GM21526 (cell line): ENCODE measurements at regions not wholly inside any gene's neighbourhood (a gene's known extent, or its start where the extent isn't known, plus 50 kb on each side); places are given as distances from the start of the nearest gene placed in this dataset.
"Not testable (repeated sequence)": the region's sequence is repeated elsewhere in the genome, so short reads cannot be mapped to it uniquely, and the experiment has no call there.

ENCODE experiments used
- ATAC-seq: cut with Tn5 transposase; IDR thresholded peaks from one replicate; pipeline ENCODE4 v1.9.1; 2021; ENCODE audit warnings: moderate library complexity; ENCODE audit not compliant: unreplicated experiment, low FRiP score

DNA sequence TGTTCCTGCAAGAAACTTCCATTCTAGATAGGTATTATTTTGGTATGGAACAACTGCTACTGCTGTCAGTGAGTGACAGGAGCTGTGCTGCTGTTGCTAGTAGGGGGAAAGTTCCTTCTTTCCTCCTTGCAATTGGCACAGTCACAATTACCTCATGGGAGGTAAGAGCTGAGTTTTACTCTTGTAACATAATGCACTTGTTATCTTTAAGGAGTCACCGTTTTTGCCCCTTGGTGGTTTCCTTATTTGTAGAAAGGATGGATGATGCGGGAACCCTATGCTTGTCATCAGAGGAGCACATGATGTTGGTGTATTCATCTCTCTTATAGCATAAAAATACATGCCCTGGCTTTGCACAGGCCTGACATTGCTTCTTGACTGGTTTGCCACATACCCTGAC lies 234.7 kb upstream of the NPY start:
- ATAC-seq: no peak

DNA sequence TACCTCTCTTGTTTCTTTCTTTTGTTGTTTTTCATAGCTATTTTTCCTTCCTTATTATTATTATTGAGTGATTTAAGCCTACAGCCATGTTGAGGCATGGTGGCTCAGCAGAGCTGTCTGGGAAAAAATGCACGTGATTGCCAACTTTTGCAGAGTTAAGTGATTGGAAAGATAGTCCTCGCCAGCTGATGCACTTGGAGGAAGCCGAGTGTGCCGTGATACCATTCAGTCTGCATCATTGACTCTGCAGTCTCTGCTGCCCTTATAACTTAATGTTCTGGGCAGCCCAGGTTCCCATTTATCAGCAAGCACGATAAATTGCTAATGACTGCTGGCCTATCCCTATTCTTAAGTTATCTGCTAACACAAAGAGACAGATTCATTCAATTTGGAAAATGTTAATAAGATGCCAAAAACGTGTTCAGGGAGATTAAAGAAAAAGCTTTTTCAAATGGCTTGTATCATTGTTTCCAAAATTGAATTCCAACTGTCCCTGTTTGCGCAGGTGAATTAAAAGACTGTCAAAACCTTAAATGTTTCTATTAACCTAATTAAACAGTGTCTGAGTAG lies 232.9 kb upstream of the NPY start:
- no peak for ATAC-seq

DNA sequence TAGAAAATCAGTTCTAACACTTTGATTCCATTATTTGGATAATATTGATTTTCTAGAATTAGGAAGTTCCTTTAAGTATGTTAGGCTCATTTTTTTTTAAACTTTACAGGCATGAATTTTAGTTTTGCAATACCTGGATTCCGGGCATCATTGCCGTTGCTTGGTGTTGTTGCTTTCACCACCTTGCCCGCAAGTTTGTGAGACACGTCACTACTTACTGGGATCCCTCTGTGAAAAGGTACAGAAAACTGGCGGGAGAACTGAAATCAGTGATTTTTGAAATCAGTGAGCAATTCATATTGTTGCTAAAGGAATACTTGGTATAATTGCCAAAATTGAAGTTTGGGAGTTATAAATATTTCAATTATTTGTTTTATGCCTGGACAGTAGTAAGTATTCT lies 232.3 kb upstream of the NPY start:
- no peak for ATAC-seq

DNA sequence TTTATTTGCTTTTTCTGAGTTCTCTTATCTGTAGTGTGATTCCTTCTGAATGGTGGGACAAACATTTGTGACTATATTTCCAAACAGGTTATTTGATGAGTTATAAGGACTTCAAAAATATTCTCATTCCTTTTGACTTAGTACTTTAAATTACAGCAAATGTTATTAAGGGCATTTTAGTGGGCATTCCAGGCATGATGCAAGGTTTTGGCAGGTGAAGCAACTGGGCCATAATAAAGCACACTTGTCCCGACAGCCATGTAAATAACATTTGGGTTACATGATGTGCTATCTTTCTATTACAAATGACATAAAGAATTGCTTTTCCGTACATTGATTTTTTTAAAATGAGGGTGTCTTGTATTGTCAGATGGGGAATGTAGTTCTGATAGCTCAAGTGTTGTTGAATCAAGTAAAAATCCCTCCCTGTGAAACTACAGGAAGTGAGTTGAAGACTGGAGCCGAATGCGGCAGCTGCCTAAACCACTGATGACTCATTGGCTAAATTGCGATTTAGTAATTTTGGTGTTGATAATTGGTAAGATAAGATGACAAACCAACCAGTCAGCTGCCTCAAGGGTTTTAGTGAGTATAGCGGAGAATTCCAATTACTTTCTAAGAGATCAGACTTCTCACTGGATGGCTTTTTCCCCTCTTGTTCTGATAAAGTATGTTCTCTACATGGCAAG lies 231.3 kb upstream of the NPY start:
- no peak for ATAC-seq

DNA sequence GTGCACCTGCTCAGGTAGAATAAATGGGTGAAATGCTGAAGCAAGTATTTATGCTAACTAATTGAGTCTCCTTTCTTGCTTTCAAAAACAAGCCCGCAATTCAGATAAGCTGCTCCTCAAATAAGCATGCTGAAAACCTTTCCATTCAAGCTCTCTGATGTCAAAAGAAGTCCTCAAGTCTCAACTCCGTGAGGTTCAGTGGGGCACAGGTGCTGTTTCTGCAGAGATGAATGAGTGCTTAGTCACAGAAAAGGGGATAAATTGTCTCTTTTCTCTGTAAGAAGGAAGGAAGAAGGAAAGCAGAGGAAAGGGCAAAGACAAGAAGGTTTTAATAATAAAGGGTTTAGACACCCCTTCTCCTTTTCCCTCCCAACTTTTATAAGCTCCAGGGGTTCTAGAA lies 229.8 kb upstream of the NPY start:
- no peak for ATAC-seq

DNA sequence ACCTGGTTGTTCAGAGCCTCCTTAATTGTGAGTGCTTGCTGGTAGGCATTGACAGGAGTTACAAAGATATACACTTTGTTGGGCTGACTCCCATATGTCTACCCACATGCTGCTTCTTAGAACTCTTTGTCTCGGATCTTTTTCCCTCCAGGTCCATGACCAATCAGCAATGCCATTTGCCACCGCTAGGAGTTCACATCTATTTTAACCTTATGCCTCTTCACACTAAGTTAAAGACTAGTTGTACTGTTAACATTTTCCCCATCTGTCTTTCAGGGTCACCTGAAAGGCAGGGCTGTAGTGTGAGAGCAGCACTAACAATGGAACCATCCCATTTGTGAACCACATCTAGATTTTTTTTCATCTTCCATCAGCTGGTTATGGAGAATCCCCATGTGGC lies 226.7 kb upstream of the NPY start:
- no peak for ATAC-seq

DNA sequence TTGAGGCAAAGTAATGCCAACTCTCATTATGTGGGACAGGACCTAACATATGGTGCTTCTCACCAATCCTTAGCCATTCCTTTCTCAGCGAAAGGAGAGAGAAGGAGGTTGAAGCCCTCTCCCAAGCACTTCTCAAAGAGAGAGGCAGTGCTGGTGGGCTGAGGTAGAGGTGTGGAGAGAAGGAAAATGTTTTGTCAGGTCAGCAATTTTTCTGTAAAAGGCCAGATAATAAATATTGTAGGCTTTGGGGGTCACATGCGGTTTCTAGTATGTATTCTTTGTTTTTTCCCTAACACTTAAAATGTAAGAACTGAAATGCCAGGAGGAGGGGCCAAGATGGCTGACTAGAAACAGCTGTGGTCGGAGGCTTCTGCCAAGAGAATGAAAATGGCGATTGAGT lies 225.0 kb upstream of the NPY start:
- no peak for ATAC-seq

DNA sequence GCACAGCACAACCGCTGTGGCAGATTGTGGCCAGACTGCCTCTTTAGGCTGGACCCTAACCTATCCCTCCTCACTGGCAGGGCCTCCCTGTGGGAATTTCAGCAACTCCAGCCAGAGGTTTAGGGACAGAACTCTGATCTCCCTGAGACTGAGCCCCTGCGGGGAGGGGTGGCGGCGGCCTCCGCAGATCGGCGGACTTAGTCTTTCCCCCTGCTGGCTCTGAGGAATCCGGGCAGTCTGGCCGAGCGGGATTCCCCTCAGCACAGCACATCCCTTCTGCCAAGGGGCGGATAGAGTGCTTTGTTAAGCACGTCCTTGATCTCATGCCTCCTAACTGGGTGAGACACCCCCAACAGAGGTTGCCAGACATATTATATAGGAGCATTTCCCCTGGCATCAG lies 224.2 kb upstream of the NPY start:
- ATAC-seq: no peak

DNA sequence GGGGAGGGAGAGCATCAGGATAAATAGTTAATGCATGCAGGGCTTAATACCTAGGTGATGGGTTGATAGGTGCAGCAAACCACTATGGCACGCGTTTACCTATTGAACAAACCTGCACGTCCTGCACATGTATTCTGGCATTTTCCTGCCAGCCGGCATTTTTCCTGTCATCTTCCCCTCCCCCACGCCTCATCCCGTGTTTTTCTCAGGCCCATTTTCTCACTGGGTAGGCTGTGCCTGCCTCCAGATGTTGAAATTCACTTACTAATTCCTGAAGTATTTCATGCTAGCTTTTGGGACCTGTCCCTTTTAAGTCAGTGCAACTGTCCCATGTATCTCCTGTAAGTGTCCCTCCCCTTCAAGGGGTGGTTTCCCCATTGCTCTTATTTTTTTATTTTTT lies 220.3 kb upstream of the NPY start:
- ATAC-seq: no peak

DNA sequence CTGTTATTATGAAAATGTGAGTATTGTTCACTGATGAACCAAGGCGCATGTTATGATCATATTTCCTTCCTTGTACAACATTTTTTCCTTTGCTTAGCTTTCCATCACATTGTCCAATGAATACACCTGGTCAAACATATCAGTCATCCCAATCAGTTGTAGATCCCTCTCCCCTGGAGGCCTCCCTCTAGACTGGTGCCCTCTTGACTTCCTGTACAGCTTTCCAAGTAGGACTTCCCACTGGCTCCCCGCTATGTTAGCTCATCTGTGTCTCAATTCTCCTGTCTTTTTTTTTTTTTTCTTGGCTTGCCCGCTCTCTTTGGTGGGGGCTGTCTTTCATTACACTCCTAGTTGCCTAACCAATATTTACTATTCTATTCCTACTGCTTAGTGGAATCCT lies 214.2 kb upstream of the NPY start:
- ATAC-seq: no peak

DNA sequence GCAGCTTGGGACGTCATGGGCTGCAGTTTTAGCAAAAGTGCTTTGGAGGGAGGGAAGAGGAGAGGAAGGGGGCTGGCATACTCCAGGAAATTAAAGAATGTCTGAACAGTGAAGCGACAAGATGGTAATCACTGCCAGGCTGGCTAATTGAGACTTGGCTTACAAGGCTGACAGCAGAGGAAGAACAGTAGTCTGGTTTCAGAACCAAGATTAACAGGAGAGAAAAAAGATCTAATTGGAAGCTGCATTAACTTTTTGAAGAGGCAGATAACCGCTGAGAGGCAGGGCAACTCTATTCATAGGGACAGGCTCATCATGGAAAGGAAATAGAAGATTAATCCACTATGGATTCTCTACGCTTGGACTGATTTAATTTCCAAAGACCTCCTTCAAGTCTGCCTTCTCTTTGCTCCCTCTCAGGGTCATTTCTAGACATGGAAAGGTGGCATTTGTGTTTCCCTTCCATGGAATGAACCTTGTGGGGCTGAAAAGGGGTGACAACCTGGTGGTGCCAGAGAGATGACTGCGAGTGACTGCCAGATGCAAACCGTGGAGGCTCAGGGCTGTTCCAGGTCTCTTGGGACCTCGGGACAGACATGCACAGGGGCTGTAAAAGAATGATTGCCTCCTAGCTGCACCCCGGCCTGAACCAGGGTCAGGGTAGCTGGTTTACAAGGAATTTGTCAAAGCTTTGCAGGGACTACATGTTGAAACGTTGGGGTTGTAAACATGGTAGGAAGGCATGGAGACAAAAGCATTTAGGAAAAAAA lies 210.2 kb upstream of the NPY start:
- ATAC-seq: no peak

DNA sequence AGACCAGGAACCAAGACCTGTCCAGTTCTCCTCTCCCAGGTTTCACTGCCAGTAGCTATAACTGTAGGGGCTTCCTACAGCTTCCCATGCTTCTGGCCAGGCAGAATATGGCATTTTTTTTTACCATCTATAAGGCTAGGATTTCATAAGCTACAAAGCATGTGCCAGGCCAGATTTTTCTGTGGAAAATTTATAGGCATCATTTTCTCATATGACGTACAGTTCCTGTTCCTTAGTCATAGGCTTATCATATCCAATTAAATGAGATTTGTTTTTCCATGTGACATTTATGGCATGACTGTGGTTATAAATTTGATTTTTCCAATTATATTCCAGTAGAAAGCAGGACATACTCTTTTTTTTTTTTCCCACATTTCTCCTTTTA lies 208.6 kb upstream of the NPY start:
- no peak for ATAC-seq

DNA sequence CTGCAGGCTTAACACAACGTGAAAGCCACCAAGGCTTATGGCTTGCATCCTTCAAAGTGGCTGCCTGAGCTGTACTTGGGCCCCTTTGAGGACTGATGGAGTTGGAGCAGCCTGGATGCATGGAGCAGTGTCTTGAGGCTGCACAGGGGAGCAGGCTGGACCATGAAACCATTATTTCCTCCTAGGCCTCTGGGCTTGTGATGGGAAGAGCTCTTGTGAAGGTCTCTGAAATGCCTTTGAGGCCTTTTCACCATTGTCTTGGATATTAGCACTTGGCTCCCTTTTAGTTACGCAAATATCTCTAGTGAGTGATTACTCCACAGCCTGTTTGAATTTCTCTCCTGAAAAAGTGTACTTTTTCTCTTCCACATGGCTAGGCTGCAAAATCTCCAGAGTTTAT lies 201.2 kb upstream of the NPY start:
- ATAC-seq: no peak

DNA sequence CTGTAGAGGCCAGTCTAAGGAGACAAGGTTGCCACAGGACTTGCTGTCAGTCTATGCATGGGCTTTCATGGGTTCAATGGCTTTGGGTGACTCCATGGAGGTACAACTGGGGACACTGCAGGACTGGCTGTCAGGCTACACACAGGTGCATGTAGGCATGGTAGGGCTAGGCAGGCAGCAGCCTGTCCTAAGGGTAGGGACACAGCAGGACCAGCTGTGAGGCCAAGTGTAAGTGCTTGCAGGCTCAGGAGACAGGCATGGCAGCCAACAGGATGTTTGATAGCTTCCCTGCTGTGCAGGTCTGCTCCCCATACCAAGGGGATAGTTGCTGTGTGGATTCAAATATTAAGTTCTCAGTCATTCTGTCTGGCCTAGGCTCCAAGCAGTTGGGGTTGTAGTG lies 181.0 kb upstream of the NPY start:
- ATAC-seq: no peak

DNA sequence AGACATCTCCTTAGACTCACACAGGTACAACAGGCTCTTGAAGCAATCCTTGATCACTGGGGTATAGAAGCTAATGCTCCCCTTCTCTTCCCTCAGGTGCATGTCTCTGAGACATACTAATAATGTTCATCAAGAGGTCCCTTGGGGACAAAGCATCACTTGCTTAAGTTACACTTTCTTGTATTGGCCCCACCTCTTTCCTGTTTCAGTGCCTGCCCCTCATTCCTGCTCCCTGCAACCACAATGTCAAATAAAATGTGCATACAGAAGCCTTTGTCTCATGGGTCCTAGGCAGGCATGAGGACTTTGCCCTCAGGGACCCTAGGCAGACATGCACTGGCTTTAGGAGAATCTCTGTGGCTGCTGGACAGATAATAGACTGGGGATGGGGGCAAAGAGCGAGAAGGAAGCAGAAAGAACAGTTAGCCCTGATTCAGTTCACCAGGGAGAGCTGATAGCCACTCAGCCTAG lies 175.0 kb upstream of the NPY start:
- no peak for ATAC-seq

DNA sequence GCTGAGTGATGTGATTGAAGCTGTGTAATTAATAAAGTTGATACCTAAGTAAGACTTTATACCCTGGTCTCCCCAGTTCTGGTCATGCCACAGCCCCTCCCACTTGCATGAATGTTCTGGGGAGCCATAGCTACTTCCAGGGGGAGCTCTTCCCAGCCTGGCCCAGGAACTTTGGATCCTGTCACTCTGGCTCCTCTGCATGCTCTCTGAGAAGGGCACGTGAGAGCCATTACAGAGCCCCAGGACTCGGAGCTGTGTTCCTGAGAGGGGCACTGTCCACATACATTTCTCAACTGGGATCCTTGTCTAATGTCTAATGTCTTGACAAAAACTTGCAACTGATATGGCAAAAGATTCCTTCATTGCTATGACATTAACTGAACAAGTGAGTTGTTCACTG lies 173.9 kb upstream of the NPY start:
- no peak for ATAC-seq

DNA sequence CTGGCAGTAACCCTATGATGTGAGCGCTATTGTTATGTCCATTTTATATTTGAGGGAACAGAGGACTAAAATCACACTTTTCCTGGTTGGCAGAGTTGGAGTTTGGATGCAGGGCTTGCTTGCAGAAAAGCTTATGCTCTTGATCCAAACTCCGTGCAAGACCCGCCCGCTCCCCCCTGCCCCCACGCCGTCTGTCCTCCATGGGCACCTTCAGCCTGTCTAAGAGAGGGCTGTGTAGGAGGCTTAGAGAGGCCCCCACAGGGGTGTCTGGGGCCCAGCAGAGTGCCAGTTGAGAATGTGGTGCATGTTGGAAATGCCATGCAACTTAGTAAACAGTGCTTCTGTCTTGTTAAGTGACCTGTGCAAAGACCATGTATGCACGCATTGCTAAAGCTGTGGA lies 170.5 kb upstream of the NPY start:
- no peak for ATAC-seq

DNA sequence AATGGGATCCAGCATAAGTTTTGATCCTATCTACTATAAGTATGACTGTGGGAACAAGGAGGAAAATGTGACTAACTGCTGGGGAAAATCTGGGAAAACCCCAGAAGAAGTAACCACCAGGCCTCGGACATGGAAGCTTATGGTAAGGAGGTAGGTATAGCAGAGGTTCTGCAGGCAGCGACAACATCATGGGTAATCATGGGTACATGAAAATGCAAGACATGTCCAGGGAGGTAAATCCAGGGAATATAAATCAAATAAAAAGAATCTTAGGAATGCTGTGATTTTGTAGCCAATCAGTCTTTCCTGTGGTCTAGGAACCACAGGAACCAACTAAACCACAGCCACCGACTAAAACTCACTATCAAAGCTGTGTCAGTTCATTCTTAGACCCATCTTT lies 168.3 kb upstream of the NPY start:
- no peak for ATAC-seq

DNA sequence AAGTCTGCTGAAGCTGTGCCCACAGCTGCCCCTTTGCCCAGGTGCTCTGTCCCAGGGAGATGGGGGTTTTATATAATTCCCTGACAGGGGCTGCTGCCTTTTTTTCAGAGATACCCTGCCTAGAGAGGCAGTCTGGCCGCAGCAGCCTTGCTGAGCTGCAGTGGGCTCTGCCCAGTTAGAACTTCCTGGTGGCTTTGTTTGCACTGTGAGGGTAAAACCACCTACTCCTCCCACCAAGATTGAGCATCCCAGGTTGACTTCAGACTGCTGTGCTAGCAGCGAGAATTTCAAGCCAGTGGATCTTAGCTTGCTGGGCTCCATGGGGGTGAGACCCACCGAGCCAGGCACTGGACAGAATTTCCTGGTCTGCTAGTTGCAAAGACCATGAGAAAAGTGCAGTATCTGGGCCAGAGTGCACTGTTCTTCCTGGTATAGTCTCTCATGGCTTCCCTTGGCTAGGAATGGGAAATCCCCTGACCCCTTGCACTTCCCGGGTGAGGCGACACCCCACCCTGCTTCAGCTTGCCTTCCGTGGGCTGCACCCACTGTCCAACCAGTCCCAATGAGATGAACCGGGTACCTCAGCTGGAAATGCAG lies 166.0 kb upstream of the NPY start:
- not testable (repeated sequence) for ATAC-seq

DNA sequence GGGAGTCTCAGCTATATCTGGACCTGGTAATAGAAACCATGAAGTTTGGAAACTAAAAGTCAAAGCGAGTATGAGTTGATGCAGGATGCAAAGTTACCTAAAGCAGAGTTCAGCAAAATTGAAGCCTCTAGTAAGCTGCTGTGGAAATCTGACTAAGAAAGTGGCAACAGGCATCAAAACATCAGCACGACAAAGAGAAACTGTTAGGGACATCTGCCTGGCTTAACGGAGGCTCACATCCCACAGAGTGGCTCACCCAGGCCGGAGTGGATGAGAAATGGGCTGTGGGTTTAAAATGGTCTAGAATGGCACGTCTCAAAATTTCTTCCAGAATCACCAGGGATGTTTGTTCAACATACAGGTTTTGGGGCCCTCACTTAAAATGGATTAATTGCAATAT lies 164.1 kb upstream of the NPY start:
- no peak for ATAC-seq

DNA sequence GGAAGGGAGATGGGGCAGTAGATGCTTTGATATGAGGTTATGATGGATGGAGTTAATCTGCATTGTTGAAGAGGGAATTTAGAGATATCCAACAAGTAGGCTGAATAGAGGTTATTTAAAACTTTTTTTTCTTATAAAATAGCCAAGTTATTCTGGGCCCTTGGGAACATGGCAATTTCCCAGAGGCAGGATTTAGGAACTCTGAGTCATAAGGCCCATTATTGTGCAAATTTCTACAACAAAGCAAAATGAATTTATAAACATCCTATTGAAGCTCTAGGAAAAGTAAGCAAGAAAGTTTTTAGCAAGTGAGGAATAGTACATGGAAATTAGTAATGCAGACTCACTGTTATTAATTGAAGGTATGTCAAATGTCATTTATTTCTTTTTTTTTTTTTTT lies 160.9 kb upstream of the NPY start:
- ATAC-seq: no peak

DNA sequence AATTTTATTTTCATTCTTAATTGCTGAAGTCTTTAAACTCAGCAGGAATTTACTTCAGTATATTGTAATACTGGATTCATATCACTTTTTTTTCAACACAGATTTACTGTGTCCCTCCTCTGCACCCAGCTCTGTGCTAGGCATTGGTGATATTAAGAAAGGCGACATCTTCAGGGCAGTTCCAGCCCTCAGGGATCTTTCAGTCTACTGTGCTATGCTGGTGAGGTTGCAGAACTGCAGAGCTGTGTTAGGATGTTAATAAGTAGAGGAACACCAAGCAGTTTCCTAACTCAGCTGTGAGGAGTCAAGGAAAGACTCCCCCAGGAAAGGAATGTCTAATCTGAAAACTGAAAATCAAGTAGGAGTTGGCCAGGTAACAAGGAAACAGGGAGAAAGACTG lies 158.2 kb upstream of the NPY start:
- no peak for ATAC-seq
